ENCODE measurements at regions not wholly inside any gene's neighbourhood (a gene's known extent, or its start where the extent isn't known, plus 50 kb on each side); places are given as distances from the start of the nearest gene placed in this dataset.

DNA sequence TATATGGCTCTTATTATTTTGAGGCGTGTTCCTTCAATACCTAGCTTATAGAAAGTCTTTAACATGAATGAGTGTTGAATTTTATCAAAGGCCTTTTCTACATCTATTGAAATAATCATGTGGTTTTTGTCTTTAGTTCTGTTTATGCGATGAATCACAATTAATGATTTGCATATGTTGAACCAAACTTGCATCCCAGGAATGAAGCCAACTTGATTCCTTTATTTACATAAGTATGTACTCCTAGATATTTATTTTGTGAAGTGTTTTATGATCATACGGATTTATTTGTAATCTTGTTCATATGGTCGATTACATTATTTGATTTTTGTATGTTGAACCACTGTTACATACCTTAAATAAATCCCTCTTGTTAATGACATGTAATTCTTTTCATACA lies 244.3 kb upstream of the KCND2 start:
- Histone ChIP-seq H3K4me3 (no peak overlapping the region), H3K4me1 (ENCODE audit: control insufficient read depth, insufficient read depth, low read length) (no peaks in the 10 kb centered on the region), H4K20me1 (ENCODE audit: control insufficient read depth, insufficient read depth) (no peaks in the 10 kb centered on the region), H3K9ac (ENCODE audit: control insufficient read depth, insufficient read depth, low read length) (no peak overlapping the region), H3K27me3 (replicated peaks in 1 of 2; ENCODE audit: control insufficient read depth in 2 of 2, insufficient read depth in 2 of 2, low read length in 1 of 2) (no peaks in the 10 kb centered on the region; a peak in 1 of 4 replicates), H2AFZ (ENCODE audit: control insufficient read depth, low read depth, low read length) (no peak overlapping the region), H3K36me3 (ENCODE audit: control insufficient read depth in 2 of 2, insufficient read depth in 2 of 2, low read length in 1 of 2) (no peaks in the 10 kb centered on the region), H3K79me2 (ENCODE audit: control insufficient read depth, insufficient read depth, low read length) (no peaks in the 10 kb centered on the region), H3K27ac (ENCODE audit: control insufficient read depth, insufficient read depth) (no peak overlapping the region), H3K4me2 (ENCODE audit: control insufficient read depth, insufficient read depth) (no peak overlapping the region), H3K9me3 (replicated peaks; ENCODE audit: control insufficient read depth, insufficient read depth, low read length) (no peaks in the 10 kb centered on the region)
- ChIA-PET CTCF (no interaction called here), RAD21 (ENCODE audit: unreplicated experiment) (no interaction called here), SMC1A (ENCODE audit: uncharacterized antibody, unreplicated experiment) (no interaction called here), POLR2A (no interaction called here)
- in situ Hi-C loops (cut with MboI): no loop called here
- no peak for FAIRE-seq
- 7% methylated on average over 4 of the region's 4 CpGs for WGBS (ENCODE audit: insufficient coverage, insufficient replicate concordance, low lambda C conversion rate, missing lambda C conversion rate)
- intact Hi-C loops (cut with micrococcal nuclease; ENCODE audit: unreplicated experiment): no loop called here
- no TSS peak for BruUV-seq (replicated peaks)
- DNase-seq (ENCODE audit: low read depth, low spot score): no peak
- no peak for ATAC-seq
- no peak for TF ChIP-seq SKIL (IDR thresholded peaks at IDR 0.05; ENCODE audit: low read depth, poor library complexity, severe bottlenecking)
- TF ChIP-seq TCF7 (IDR thresholded peaks at IDR 0.05; ENCODE audit: borderline replicate concordance): no peak
- no peak for TF ChIP-seq EP300 (IDR thresholded peaks at IDR 0.05; ENCODE audit: borderline replicate concordance in 1 of 2, control insufficient read depth in 1 of 2, low read depth in 2 of 2, low read length in 2 of 2)
- TF ChIP-seq YY1 (IDR thresholded peaks at IDR 0.05; ENCODE audit: low read depth, low read length): no peak
- TF ChIP-seq, protein P1, sequence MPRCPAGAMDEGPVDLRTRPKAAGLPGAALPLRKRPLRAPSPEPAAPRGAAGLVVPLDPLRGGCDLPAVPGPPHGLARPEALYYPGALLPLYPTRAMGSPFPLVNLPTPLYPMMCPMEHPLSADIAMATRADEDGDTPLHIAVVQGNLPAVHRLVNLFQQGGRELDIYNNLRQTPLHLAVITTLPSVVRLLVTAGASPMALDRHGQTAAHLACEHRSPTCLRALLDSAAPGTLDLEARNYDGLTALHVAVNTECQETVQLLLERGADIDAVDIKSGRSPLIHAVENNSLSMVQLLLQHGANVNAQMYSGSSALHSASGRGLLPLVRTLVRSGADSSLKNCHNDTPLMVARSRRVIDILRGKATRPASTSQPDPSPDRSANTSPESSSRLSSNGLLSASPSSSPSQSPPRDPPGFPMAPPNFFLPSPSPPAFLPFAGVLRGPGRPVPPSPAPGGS (IDR thresholded peaks at IDR 0.05; ENCODE audit: borderline replicate concordance, insufficient read depth, low read depth, low read length, poor library complexity, severe bottlenecking): no peak
- TF ChIP-seq IKZF2 (IDR thresholded peaks at IDR 0.05): no peak
- TF ChIP-seq, protein P2, sequence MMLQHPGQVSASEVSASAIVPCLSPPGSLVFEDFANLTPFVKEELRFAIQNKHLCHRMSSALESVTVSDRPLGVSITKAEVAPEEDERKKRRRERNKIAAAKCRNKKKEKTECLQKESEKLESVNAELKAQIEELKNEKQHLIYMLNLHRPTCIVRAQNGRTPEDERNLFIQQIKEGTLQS (IDR thresholded peaks at IDR 0.05; ENCODE audit: borderline replicate concordance, extremely low read depth, low read depth, low read length): no peak
